ENCODE measurements at regions not wholly inside any gene's neighbourhood (a gene's known extent, or its start where the extent isn't known, plus 50 kb on each side); places are given as distances from the start of the nearest gene placed in this dataset.

DNA sequence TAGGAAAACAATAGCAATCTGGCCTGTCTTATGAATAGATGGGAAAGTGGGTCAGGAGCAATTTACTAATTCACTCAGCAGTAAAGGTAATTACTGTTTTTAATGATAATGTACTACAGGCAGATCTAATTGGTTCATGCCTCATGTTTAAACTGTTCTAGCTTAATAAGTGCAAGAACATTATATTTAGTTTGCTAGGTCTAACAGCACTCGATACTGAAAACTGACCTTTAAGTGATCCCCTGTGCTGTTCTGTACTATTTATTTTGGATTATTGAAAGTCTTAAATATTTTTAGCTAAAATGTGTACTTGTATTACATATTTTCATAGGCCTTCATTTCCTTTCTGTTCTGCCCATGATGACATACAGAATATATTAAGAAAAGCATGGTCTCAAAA, 998.0 kb upstream of the GJE1 start:
- H3K9ac ChIP-seq (ENCODE audit: low read length): no peak overlapping the region
- no peaks in the 10 kb centered on the region for H3K36me3 ChIP-seq (ENCODE audit: insufficient read depth, low read length)
- no peaks in the 10 kb centered on the region for H4K20me1 ChIP-seq (ENCODE audit: insufficient read depth)
- no peaks in the 10 kb centered on the region for H3K79me2 ChIP-seq (replicated peaks; ENCODE audit: insufficient read depth, low read length)
- H3K27me3 ChIP-seq (ENCODE audit: insufficient read depth, low read depth, low read length): no peaks in the 10 kb centered on the region
- no peak overlapping the region for H3K4me3 ChIP-seq (ENCODE audit: low read length)
- H2AFZ ChIP-seq (ENCODE audit: low read depth, low read length): no peak overlapping the region
- no peak for TF ChIP-seq POLR2AphosphoS5 (IDR thresholded peaks at IDR 0.05)
- no peak for TF ChIP-seq EZH2 (IDR thresholded peaks at IDR 0.05; ENCODE audit: borderline replicate concordance, insufficient read depth, low read length, poor library complexity, severe bottlenecking)
- TF ChIP-seq RAD21 (conservative IDR thresholded peaks at IDR 0.05): no peak
- TF ChIP-seq, protein P1, sequence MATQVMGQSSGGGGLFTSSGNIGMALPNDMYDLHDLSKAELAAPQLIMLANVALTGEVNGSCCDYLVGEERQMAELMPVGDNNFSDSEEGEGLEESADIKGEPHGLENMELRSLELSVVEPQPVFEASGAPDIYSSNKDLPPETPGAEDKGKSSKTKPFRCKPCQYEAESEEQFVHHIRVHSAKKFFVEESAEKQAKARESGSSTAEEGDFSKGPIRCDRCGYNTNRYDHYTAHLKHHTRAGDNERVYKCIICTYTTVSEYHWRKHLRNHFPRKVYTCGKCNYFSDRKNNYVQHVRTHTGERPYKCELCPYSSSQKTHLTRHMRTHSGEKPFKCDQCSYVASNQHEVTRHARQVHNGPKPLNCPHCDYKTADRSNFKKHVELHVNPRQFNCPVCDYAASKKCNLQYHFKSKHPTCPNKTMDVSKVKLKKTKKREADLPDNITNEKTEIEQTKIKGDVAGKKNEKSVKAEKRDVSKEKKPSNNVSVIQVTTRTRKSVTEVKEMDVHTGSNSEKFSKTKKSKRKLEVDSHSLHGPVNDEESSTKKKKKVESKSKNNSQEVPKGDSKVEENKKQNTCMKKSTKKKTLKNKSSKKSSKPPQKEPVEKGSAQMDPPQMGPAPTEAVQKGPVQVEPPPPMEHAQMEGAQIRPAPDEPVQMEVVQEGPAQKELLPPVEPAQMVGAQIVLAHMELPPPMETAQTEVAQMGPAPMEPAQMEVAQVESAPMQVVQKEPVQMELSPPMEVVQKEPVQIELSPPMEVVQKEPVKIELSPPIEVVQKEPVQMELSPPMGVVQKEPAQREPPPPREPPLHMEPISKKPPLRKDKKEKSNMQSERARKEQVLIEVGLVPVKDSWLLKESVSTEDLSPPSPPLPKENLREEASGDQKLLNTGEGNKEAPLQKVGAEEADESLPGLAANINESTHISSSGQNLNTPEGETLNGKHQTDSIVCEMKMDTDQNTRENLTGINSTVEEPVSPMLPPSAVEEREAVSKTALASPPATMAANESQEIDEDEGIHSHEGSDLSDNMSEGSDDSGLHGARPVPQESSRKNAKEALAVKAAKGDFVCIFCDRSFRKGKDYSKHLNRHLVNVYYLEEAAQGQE (IDR thresholded peaks at IDR 0.05; ENCODE audit: borderline replicate concordance): no peak
- TF ChIP-seq EP300 (conservative IDR thresholded peaks at IDR 0.05; ENCODE audit: poor library complexity, severe bottlenecking): no peak
- TF ChIP-seq MXI1 (conservative IDR thresholded peaks at IDR 0.05; ENCODE audit: poor library complexity, severe bottlenecking): no peak
- H3K9me3 ChIP-seq (ENCODE audit: low read length): no peaks in the 10 kb centered on the region
- no peak overlapping the region for H3K27ac ChIP-seq (ENCODE audit: low read length)
- H3F3A ChIP-seq (ENCODE audit: insufficient read depth, low read length, poor library complexity, severe bottlenecking): no peaks in the 10 kb centered on the region
- H3K9me2 ChIP-seq (ENCODE audit: insufficient read depth, low read length): no peaks in the 10 kb centered on the region
- H3K4me2 ChIP-seq (ENCODE audit: low read length): no peak overlapping the region

DNA sequence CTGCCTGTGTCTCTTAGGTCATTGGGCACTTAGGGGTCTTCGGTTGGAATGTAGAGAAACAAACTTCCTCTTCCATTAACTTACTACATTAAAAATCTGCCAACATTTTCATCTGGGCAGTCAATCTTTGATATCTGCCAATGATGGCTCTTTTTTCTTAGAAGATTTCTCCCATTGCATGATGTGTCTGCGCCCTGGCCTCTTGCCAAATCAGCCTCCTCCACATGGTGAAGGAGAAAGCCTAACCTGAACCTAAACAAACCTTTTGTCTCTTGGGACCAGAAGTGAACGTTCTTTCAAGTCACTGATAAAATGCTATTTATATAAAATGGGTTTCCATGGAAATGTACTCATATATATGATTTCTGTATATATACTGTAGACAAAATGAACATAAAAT, 998.9 kb upstream of the GJE1 start:
- TF ChIP-seq, protein P2, sequence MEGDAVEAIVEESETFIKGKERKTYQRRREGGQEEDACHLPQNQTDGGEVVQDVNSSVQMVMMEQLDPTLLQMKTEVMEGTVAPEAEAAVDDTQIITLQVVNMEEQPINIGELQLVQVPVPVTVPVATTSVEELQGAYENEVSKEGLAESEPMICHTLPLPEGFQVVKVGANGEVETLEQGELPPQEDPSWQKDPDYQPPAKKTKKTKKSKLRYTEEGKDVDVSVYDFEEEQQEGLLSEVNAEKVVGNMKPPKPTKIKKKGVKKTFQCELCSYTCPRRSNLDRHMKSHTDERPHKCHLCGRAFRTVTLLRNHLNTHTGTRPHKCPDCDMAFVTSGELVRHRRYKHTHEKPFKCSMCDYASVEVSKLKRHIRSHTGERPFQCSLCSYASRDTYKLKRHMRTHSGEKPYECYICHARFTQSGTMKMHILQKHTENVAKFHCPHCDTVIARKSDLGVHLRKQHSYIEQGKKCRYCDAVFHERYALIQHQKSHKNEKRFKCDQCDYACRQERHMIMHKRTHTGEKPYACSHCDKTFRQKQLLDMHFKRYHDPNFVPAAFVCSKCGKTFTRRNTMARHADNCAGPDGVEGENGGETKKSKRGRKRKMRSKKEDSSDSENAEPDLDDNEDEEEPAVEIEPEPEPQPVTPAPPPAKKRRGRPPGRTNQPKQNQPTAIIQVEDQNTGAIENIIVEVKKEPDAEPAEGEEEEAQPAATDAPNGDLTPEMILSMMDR (IDR thresholded peaks at IDR 0.05; ENCODE audit: poor library complexity, severe bottlenecking): no peak
- TF ChIP-seq SMC3 (conservative IDR thresholded peaks at IDR 0.05; ENCODE audit: poor library complexity): no peak
- no peak for TF ChIP-seq RAD21 (conservative IDR thresholded peaks at IDR 0.05)
- TF ChIP-seq TAF1 (IDR thresholded peaks at IDR 0.05; ENCODE audit: low read depth): no peak
- no peak for TF ChIP-seq POLR2AphosphoS5 (IDR thresholded peaks at IDR 0.05)
- no peak for TF ChIP-seq EP300 (conservative IDR thresholded peaks at IDR 0.05; ENCODE audit: poor library complexity, severe bottlenecking)
- TF ChIP-seq, protein P1 (IDR thresholded peaks at IDR 0.05; ENCODE audit: borderline replicate concordance): no peak
- no peak for TF ChIP-seq EZH2 (IDR thresholded peaks at IDR 0.05; ENCODE audit: borderline replicate concordance, insufficient read depth, low read length, poor library complexity, severe bottlenecking)
- TF ChIP-seq MXI1 (conservative IDR thresholded peaks at IDR 0.05; ENCODE audit: poor library complexity, severe bottlenecking): no peak
- Histone ChIP-seq H3K4me2 (ENCODE audit: low read length) (no peak overlapping the region), H3K27ac (ENCODE audit: low read length) (no peak overlapping the region), H3K27me3 (ENCODE audit: insufficient read depth, low read depth, low read length) (no peaks in the 10 kb centered on the region), H3K36me3 (ENCODE audit: insufficient read depth, low read length) (no peaks in the 10 kb centered on the region), H3K9me3 (ENCODE audit: low read length) (no peaks in the 10 kb centered on the region), H2AFZ (ENCODE audit: low read depth, low read length) (no peak overlapping the region), H3K9ac (ENCODE audit: low read length) (no peak overlapping the region), H4K20me1 (ENCODE audit: insufficient read depth) (no peaks in the 10 kb centered on the region), H3K9me2 (ENCODE audit: insufficient read depth, low read length) (no peaks in the 10 kb centered on the region), H3K4me3 (ENCODE audit: low read length) (no peak overlapping the region), H3F3A (ENCODE audit: insufficient read depth, low read length, poor library complexity, severe bottlenecking) (no peaks in the 10 kb centered on the region), H3K79me2 (replicated peaks; ENCODE audit: insufficient read depth, low read length) (no peaks in the 10 kb centered on the region)

Data from neural cell (in vitro differentiated cells).